ENCODE measurements at regions not wholly inside any gene's neighbourhood (a gene's known extent, or its start where the extent isn't known, plus 50 kb on each side); places are given as distances from the start of the nearest gene placed in this dataset.
"Not testable (repeated sequence)": the region's sequence is repeated elsewhere in the genome, so short reads cannot be mapped to it uniquely, and the experiment has no call there.

DNA sequence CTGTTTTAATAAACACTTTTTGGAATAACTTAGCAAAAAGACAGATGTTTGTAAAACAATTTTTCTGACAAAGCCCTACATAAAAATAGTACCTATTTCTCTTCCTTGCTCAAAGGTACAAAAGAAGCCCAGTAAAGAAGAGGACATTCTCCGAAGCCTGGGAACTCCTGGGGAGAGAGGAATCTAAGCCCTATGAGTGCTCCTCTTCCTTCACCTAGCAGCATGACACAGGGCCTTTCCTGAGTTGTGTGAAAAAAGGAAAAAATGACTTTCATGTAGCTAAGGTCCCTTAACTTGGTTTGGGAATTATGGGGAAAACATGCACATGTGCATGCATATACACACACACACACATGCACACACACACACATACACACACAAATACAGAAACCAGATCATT is 586.9 kb downstream of the TMA16 start:
- TF ChIP-seq CTCF (IDR thresholded peaks at IDR 0.05; ENCODE audit: extremely low read depth, missing control alignments): no peak
- DNase-seq (ENCODE audit: low spot score): no peak

GRCh38 chr4:164081801-164082200 is 587.3 kb downstream of the TMA16 start:
- no peak for DNase-seq (ENCODE audit: low spot score)
- no peak for TF ChIP-seq CTCF (IDR thresholded peaks at IDR 0.05; ENCODE audit: extremely low read depth, missing control alignments)

GRCh38 chr4:164087733-164088132 is 593.2 kb downstream of the TMA16 start:
- DNase-seq (ENCODE audit: low spot score): no peak
- no peak for TF ChIP-seq CTCF (IDR thresholded peaks at IDR 0.05; ENCODE audit: extremely low read depth, missing control alignments)

DNA sequence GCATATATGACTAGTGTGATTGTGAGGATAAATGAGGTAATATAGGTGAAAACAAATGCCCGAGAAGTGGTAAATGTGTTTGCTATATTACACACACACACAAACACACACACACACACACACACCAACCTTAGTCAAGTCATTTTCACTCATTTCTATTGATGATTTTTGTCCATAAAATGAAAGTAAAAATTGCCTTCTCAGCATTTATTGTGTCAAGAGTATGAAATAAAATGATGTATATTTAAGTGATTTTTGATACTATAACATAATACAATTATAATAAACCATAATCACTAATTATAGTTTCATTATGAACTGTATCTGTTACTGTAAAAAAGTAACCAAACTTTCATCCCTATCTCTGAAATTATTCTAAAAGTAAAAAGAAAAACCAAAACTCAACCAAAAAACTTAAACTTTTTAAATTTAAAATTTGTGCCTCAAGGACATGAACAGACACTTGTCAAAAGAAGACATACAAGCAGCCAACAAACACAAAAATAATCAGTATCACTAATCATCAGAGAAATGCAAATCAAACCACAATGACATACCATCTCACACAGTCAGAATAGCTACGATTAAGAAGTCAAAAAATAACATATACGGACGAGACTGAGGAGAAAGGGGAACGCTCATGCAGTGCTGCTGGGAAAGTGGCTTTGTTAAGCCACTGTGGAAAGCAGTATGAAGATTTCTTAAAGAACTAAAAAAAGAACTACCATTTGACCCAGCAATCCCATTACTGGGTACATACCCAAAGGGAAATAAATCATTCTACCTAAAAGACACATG is 601.0 kb downstream of the TMA16 start:
- TF ChIP-seq CTCF (IDR thresholded peaks at IDR 0.05; ENCODE audit: extremely low read depth, missing control alignments): no peak
- DNase-seq (ENCODE audit: low spot score): no peak

GRCh38 chr4:164096766-164097518 is 602.5 kb downstream of the TMA16 start:
- no peak for TF ChIP-seq CTCF (IDR thresholded peaks at IDR 0.05; ENCODE audit: extremely low read depth, missing control alignments)
- no peak for DNase-seq (ENCODE audit: low spot score)

DNA sequence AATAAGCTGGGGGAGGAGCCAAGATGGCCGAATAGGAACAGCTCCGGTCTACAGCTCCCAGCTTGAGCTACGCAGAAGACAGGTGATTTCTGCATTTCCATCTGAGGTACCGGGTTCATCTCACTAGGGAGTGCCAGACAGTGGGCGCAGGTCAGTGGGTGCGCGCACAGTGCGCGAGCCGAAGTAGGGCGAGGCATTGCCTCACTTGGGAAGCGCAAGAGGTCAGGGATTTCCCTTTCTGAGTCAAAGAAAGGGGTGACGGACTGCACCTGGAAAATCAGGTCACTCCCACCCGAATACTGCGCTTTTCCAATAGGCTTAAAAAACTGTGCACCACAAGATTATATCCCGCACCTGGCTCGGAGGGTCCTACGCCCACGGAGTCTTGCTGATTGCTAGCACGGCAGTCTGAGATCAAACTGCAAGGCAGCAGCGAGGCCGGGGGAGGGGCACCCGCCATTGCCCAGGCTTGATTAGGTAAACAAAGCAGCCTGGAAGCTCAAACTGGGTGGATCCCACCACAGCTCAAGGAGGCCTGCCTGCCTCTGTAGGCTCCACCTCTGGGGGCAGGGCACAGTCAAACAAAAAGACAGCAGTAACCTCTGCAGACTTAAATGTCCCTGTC is 606.4 kb downstream of the TMA16 start:
- DNase-seq (ENCODE audit: low spot score): not testable (repeated sequence)

DNA sequence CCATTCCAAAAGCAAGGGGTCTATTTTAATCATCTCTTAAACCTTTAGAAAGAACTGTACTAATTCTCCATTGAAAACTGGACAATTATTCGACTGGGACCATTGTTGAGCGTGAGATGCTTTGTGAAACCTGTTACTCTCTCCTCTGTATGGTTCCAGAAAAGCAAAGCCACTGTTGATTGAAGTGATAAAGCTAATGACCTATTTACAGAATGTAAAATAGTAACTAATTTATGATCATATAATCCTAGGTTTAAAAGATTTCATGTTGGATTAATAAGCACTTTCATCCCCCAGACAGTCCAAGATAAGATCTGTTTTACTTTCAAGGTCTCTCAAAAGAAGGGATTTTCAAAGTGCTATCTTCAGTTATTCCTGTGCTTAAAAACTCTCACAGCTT is 614.5 kb downstream of the TMA16 start:
- no peak for TF ChIP-seq CTCF (IDR thresholded peaks at IDR 0.05; ENCODE audit: extremely low read depth, missing control alignments)
- DNase-seq (ENCODE audit: low spot score): no peak
